Upper lobe of left lung (tissue), 6 donors: ENCODE measurements at regions not wholly inside any gene's neighbourhood (a gene's known extent, or its start where the extent isn't known, plus 50 kb on each side); places are given as distances from the start of the nearest gene placed in this dataset.

ENCODE experiments used
- ATAC-seq, 2 donors: fragments of 200-7000 bp; cut with Tn5 transposase; one replicate each; pipeline ENCODE4 v1.9.1; 2022; ENCODE audit warnings: mild to moderate bottlenecking in 2 of 2, moderate library complexity in 2 of 2; ENCODE audit not compliant: low FRiP score in 2 of 2
- DNase-seq, 2 donors: peaks; one replicate each; pipeline ENCODE4 v3.0.0-alpha.2; 2019 to 2020
- H3K27ac ChIP-seq, 4 donors: fragments of 200-600 bp; sonication (generic); one replicate each; pipeline ENCODE4 v1.5.1; 2016 to 2019
- H3K27me3 ChIP-seq, 4 donors: fragments of 200-600 bp; sonication (generic); one replicate each; pipeline ENCODE4 v1.5.1; 2017 to 2019
- H3K36me3 ChIP-seq, 4 donors: fragments of 200-600 bp; sonication (generic); one replicate each; pipeline ENCODE4 v1.5.1; 2016 to 2019
- H3K4me1 ChIP-seq, 4 donors: fragments of 200-600 bp; sonication (generic); one replicate each; pipeline ENCODE4 v1.5.1; 2018 to 2019
- H3K4me3 ChIP-seq, 4 donors: fragments of 200-600 bp; sonication (generic); one replicate each; pipeline ENCODE4 v1.5.1; 2017 to 2019; ENCODE audit warnings: mild to moderate bottlenecking in 2 of 4, moderate library complexity in 1 of 4
- H3K9me3 ChIP-seq, 4 donors: fragments of 200-600 bp; sonication (generic); one replicate each; pipeline ENCODE4 v1.5.1; 2018 to 2019
- EP300 ChIP-seq, 4 donors: sonication (generic); formaldehyde crosslinking; IDR thresholded peaks; one replicate each; pipeline ENCODE4 v1.5.1; 2017; ENCODE audit warnings: antibody characterized with exemption in 4 of 4, control low read depth in 2 of 4
- POLR2A ChIP-seq, 4 donors: fragments of 450-650 bp; IDR thresholded peaks; one replicate each; pipeline ENCODE4 v1.5.1; 2016 to 2017; ENCODE audit warnings: antibody characterized with exemption in 4 of 4, mild to moderate bottlenecking in 2 of 4
- POLR2AphosphoS5 ChIP-seq, 2 donors: sonication (generic); formaldehyde crosslinking; IDR thresholded peaks; one replicate each; pipeline ENCODE4 v1.5.1; 2017; ENCODE audit warnings: antibody characterized with exemption in 2 of 2
- WGBS, 2 donors: methylation state at CpG; one replicate each; pipeline ENCODE4 v1.1.5; 2017 to 2018; 5-methylcytosine and 5-hydroxymethylcytosine counted together
- TF ChIP-seq, protein P1 (sequence below), 6 experiments: fragments of 450-650 bp in 4 of 6; fragments of 200-600 bp in 2 of 6; sonication (generic) in 2 of 6; IDR thresholded peaks; one replicate each; pipeline ENCODE4 v1.5.1; 2016 to 2019; ENCODE audit warnings: antibody characterized with exemption in 6 of 6
- donor health status: DM: no; HTN: no; CAD: no; lungs with moderate emphysema.
- donor health status: DM: no; HTN: yes; CAD: no; lungs with severe emphysema.

DNA sequence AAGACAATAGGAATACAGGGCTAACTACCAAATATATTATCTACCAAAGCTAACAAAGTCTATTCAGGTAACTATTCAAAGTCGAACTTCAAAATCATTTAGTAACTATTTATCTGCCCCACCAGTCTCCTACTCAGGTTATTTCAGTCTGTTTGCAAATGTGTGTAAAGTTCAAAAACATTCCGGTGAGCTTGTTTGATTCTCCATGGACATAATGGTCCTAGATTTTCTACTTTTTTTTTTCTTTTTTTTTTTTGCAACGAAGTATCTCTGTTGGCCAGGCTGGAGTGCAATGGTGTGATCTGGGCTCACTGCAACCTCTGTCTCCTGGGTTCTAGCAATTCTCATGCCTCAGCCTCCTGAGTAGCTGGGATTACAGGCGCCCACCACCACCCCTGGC lies 236.0 kb upstream of the FOXQ1 start:
- Histone ChIP-seq H3K9me3 (no peaks in the 10 kb centered on the region), H3K36me3 (no peaks in the 10 kb centered on the region), H3K27me3 (no peaks in the 10 kb centered on the region), H3K4me3 (no peak overlapping the region), H3K27ac (no peak overlapping the region), H3K4me1 (peaks cover 0 to 5% (median 0%) of the 10 kb centered on the region in 4 donors)
- DNase-seq (no peak), ATAC-seq (no peak)
- 72 to 79% methylated on average over 4 of the region's 4 CpGs for WGBS, 2 donors
- TF ChIP-seq EP300 (IDR thresholded peaks at IDR 0.05) = no peak

DNA sequence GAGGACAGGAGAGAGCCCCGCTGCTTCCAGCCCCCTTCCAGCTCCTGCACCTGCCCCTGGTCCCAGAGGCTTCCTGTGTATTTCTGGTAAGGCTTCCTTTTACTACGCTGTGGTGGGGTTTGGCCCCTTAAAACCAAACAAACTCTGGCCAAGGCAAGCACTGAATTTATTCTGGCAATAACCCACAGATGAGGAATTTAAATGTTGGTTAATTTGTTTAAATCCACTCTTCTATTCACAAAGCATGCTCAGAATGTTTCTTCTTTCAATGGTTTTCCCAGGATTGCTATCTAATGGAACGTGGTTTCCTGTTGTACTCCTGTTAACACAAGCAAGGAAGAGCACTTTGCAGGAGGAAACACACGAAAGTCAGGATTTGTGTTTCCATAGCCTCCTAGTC lies 236.5 kb upstream of the FOXQ1 start:
- TF ChIP-seq EP300 (IDR thresholded peaks at IDR 0.05) (no peak), POLR2AphosphoS5 (IDR thresholded peaks at IDR 0.05) (no peak), POLR2A (IDR thresholded peaks at IDR 0.05) (no peak)
- TF ChIP-seq, protein P1, sequence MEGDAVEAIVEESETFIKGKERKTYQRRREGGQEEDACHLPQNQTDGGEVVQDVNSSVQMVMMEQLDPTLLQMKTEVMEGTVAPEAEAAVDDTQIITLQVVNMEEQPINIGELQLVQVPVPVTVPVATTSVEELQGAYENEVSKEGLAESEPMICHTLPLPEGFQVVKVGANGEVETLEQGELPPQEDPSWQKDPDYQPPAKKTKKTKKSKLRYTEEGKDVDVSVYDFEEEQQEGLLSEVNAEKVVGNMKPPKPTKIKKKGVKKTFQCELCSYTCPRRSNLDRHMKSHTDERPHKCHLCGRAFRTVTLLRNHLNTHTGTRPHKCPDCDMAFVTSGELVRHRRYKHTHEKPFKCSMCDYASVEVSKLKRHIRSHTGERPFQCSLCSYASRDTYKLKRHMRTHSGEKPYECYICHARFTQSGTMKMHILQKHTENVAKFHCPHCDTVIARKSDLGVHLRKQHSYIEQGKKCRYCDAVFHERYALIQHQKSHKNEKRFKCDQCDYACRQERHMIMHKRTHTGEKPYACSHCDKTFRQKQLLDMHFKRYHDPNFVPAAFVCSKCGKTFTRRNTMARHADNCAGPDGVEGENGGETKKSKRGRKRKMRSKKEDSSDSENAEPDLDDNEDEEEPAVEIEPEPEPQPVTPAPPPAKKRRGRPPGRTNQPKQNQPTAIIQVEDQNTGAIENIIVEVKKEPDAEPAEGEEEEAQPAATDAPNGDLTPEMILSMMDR (IDR thresholded peaks at IDR 0.05) = no peak
- Histone ChIP-seq H3K27ac (no peak overlapping the region), H3K4me1 (peaks cover 0 to under 1% (median 0%) of the 10 kb centered on the region in 4 donors)

DNA sequence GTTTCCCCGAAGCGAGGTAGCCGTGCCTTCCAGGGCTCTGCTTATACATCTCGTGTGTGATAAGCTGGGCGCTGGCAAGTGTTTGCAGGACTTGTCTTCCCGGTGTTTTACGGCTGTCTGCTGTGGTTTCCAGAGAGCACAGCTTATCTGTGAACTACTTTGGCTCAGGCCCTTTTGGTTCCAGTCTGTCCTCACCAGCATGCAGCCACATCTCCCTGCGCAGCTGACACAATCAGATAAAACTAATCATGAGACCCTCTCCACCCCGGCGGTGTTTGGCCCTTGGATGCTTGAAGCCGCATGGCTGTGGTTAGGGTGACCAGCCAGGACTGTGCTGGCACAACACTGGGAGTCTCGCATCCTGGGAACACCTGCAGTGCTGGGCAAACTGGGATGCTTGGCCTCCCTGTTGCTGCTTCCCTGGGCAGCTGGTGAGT lies 241.8 kb upstream of the FOXQ1 start:
- TF ChIP-seq, protein P1 (IDR thresholded peaks at IDR 0.05) = no peak
- TF ChIP-seq POLR2AphosphoS5 (IDR thresholded peaks at IDR 0.05) (no peak), EP300 (IDR thresholded peaks at IDR 0.05) (no peak), POLR2A (IDR thresholded peaks at IDR 0.05) (no peak)
- H3K4me1 ChIP-seq = no peaks in the 10 kb centered on the region
- no peaks in the 10 kb centered on the region for H3K27me3 ChIP-seq
- H3K9me3 ChIP-seq = no peaks in the 10 kb centered on the region
- no peak overlapping the region for H3K27ac ChIP-seq
- no peak overlapping the region for H3K4me3 ChIP-seq
- WGBS, 2 donors = 50 to 51% methylated on average over 10 to 12 of the region's 12 CpGs
- no peaks in the 10 kb centered on the region for H3K36me3 ChIP-seq
- DNase-seq (no peak), ATAC-seq (no peak)

More for the DNA sequence above, 236.5 kb upstream of the FOXQ1 start:
- 33 to 42% methylated on average over 4 of the region's 4 CpGs for WGBS, 2 donors
- Histone ChIP-seq H3K9me3 (no peaks in the 10 kb centered on the region), H3K36me3 (no peaks in the 10 kb centered on the region), H3K27me3 (no peaks in the 10 kb centered on the region), H3K4me3 (no peak overlapping the region)
- ATAC-seq (no peak), DNase-seq (no peak)

DNA sequence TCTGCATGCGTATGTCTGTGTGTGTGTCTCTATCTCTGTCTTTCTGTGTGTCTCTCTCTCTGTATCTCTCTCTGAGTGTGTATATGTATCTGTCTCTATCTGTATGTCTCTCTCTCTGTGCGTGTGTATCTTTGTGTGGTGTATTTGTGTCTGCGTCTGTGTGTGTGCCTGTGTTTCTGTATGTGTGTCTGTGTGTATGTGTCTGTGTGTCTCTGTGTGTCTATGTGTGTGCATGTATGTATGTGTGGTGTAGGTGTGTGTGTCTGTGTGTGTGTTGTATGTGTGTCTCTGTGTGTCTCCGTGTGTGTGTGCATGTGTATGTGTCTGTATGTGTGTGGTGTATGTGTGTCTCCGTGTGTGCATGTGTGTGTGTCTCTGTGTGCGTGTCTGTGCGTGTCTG lies 243.0 kb upstream of the FOXQ1 start:
- H3K36me3 ChIP-seq = no peaks in the 10 kb centered on the region
- no peak overlapping the region for H3K4me3 ChIP-seq
- H3K9me3 ChIP-seq = no peaks in the 10 kb centered on the region
- WGBS, 2 donors = 88 to 94% methylated on average over 7 of the region's 7 CpGs
- no peaks in the 10 kb centered on the region for H3K27me3 ChIP-seq
- no peaks in the 10 kb centered on the region for H3K4me1 ChIP-seq
- DNase-seq = no peak
- TF ChIP-seq EP300 (IDR thresholded peaks at IDR 0.05) (no peak), POLR2AphosphoS5 (IDR thresholded peaks at IDR 0.05) (no peak), POLR2A (IDR thresholded peaks at IDR 0.05) (no peak)
- TF ChIP-seq, protein P1 (IDR thresholded peaks at IDR 0.05) = no peak
- no peak for ATAC-seq
- no peak overlapping the region for H3K27ac ChIP-seq

DNA sequence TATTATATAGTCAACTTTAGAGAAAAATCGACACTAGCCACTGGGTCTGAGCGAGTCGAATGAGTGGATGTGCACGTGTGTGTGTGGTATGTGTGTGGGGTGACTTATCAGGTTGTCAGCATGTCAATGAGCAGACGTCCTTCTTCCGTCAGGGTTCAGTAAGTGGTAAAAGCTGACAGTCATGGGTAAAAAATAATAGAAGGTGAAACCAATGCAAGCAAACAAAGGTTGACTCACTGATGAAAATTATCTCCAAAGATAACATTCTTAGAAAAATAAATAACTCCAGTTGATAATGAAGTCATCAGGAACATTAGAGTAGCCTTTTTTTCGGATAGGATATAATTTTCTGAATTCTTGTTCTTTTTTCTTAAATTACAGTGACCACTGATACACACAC lies 243.8 kb upstream of the FOXQ1 start:
- WGBS, 2 donors = 83 to 85% methylated on average over 7 of the region's 7 CpGs
- no peaks in the 10 kb centered on the region for H3K36me3 ChIP-seq
- H3K27ac ChIP-seq = no peak overlapping the region
- no peak for TF ChIP-seq POLR2AphosphoS5 (IDR thresholded peaks at IDR 0.05)
- TF ChIP-seq, protein P1 (IDR thresholded peaks at IDR 0.05) = no peak
- no peak for TF ChIP-seq POLR2A (IDR thresholded peaks at IDR 0.05)
- TF ChIP-seq EP300 (IDR thresholded peaks at IDR 0.05) = no peak
- no peaks in the 10 kb centered on the region for H3K4me1 ChIP-seq
- no peak overlapping the region for H3K4me3 ChIP-seq
- H3K27me3 ChIP-seq = no peaks in the 10 kb centered on the region
- no peaks in the 10 kb centered on the region for H3K9me3 ChIP-seq
- DNase-seq (no peak), ATAC-seq (no peak)
